Smooth muscle cell (in vitro differentiated cells): ENCODE measurements at regions not wholly inside any gene's neighbourhood (a gene's known extent, or its start where the extent isn't known, plus 50 kb on each side); places are given as distances from the start of the nearest gene placed in this dataset.
"Not testable (repeated sequence)": the region's sequence is repeated elsewhere in the genome, so short reads cannot be mapped to it uniquely, and the experiment has no call there.

ENCODE experiments used
- DNase-seq: peaks from one replicate; lab custom pipeline; 2025; ENCODE audit not compliant: unreplicated experiment; lab: John Stamatoyannopoulos, UW
- H2AFZ ChIP-seq: fragments of 200-600 bp; sonication (generic); 2 replicates; pipeline ENCODE4 v1.6.0; 2016; ENCODE audit warnings: antibody characterized with exemption, low read depth, mild to moderate bottlenecking
- H3F3A ChIP-seq: fragments of 200-600 bp; sonication (generic); 2 replicates; pipeline ENCODE4 v1.6.0; 2017; ENCODE audit warnings: antibody characterized with exemption, low read depth
- H3K27ac ChIP-seq: fragments of 200-600 bp; sonication (generic); 2 replicates; pipeline ENCODE4 v1.5.1; 2016; ENCODE audit warnings: low read depth, mild to moderate bottlenecking
- H3K27me3 ChIP-seq: fragments of 200-600 bp; sonication (generic); 2 replicates; pipeline ENCODE4 v1.6.1; 2016; ENCODE audit warnings: low read depth, mild to moderate bottlenecking
- H3K36me3 ChIP-seq: fragments of 200-600 bp; sonication (generic); 2 replicates; pipeline ENCODE4 v1.5.1; 2016; ENCODE audit warnings: low read depth
- H3K4me1 ChIP-seq: fragments of 200-600 bp; sonication (generic); 2 replicates; pipeline ENCODE4 v1.5.1; 2016; ENCODE audit warnings: low read depth
- H3K4me2 ChIP-seq: fragments of 200-600 bp; sonication (generic); 2 replicates; pipeline ENCODE4 v1.6.0; 2016; ENCODE audit warnings: mild to moderate bottlenecking
- H3K4me3 ChIP-seq: fragments of 200-600 bp; sonication (generic); 2 replicates; pipeline ENCODE4 v1.5.1; 2016; ENCODE audit warnings: mild to moderate bottlenecking
- H3K79me2 ChIP-seq: fragments of 200-600 bp; sonication (generic); 2 replicates; pipeline ENCODE4 v1.6.0; 2016; ENCODE audit warnings: low read depth, mild to moderate bottlenecking
- H3K9ac ChIP-seq: fragments of 200-600 bp; sonication (generic); 2 replicates; pipeline ENCODE4 v1.6.0; 2016; ENCODE audit warnings: low read depth
- H3K9me3 ChIP-seq: fragments of 200-600 bp; sonication (generic); replicated peaks from 2 replicates; pipeline ENCODE4 v1.5.1; 2016; ENCODE audit warnings: low read depth
- H4K20me1 ChIP-seq: fragments of 200-600 bp; sonication (generic); 2 replicates; pipeline ENCODE4 v1.6.0; 2016; ENCODE audit warnings: low read depth
- WGBS: methylation state at CpG from one replicate; pipeline ENCODE4 v1.1.7; 2016; ENCODE audit warnings: low lambda C conversion rate; 5-methylcytosine and 5-hydroxymethylcytosine counted together
- TF ChIP-seq, protein P1 (sequence below): fragments of 200-600 bp; sonication (generic); IDR thresholded peaks from 2 replicates; pipeline ENCODE4 v1.5.1; 2017; ENCODE audit warnings: borderline replicate concordance, mild to moderate bottlenecking, antibody characterized with exemption; ENCODE audit not compliant: insufficient read depth, poor library complexity, severe bottlenecking

DNA sequence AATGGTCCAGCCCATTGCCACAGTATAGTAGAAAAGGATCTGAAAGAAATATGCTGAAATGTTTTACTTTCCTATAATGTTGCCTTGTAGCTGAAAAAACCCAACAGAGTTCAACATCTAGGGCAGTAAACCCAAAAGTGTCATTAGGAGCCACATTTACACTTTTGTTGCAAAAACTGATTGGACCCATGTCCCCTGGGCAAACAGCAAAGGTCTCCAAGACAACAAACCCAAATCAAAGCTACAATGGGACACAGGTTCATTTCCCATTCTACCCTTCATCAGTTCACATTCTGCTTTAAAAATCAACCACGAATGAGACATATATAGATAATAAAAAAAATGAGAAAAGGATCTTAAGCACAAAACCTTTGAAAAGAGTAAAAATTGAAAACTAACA lies 744.8 kb downstream of the PCDH17 start:
- no peaks in the 10 kb centered on the region for H3K27me3 ChIP-seq
- 83% methylated on average over 1 of the region's 1 CpG for WGBS

DNA sequence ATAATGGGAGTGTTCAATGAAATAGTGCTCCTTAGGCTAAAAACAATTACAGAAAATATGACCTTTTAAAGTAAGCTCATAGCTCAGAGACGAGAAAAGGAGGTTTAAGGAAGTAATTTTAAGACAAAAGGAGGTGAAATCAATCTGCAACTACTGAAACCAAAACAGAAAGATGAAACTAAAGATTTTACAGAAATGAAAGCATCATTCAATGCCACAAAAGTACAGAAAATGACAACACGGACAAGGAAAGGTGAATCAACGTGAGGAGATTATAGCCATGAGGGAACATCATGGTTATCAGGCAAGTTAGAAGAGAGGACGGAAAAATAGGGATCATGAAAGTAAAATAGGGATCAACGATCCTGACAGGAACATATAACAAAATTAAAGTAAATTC lies 745.2 kb downstream of the PCDH17 start:
- no peak overlapping the region for H3K4me3 ChIP-seq
- H3F3A ChIP-seq, result no peaks in the 10 kb centered on the region
- TF ChIP-seq, protein P1, sequence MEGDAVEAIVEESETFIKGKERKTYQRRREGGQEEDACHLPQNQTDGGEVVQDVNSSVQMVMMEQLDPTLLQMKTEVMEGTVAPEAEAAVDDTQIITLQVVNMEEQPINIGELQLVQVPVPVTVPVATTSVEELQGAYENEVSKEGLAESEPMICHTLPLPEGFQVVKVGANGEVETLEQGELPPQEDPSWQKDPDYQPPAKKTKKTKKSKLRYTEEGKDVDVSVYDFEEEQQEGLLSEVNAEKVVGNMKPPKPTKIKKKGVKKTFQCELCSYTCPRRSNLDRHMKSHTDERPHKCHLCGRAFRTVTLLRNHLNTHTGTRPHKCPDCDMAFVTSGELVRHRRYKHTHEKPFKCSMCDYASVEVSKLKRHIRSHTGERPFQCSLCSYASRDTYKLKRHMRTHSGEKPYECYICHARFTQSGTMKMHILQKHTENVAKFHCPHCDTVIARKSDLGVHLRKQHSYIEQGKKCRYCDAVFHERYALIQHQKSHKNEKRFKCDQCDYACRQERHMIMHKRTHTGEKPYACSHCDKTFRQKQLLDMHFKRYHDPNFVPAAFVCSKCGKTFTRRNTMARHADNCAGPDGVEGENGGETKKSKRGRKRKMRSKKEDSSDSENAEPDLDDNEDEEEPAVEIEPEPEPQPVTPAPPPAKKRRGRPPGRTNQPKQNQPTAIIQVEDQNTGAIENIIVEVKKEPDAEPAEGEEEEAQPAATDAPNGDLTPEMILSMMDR, result no peak
- no peaks in the 10 kb centered on the region for H3K27me3 ChIP-seq
- no peak for DNase-seq
- no peak overlapping the region for H3K9ac ChIP-seq
- H3K27ac ChIP-seq, result no peak overlapping the region
- no peak overlapping the region for H3K4me2 ChIP-seq
- no peak overlapping the region for H2AFZ ChIP-seq
- H3K4me1 ChIP-seq, result no peaks in the 10 kb centered on the region
- no peaks in the 10 kb centered on the region for H3K79me2 ChIP-seq
- no peaks in the 10 kb centered on the region for H3K9me3 ChIP-seq
- H4K20me1 ChIP-seq, result no peaks in the 10 kb centered on the region
- H3K36me3 ChIP-seq, result no peaks in the 10 kb centered on the region
- 94% methylated on average over 5 of the region's 5 CpGs for WGBS

More for the DNA sequence above, 744.8 kb downstream of the PCDH17 start:
- Histone ChIP-seq H3K4me2 (no peak overlapping the region), H3K9ac (no peak overlapping the region), H4K20me1 (no peaks in the 10 kb centered on the region), H3K9me3 (no peaks in the 10 kb centered on the region), H3F3A (no peaks in the 10 kb centered on the region), H3K27ac (no peak overlapping the region), H3K36me3 (no peaks in the 10 kb centered on the region), H3K4me1 (no peaks in the 10 kb centered on the region), H2AFZ (no peak overlapping the region), H3K4me3 (no peak overlapping the region), H3K79me2 (no peaks in the 10 kb centered on the region)
- TF ChIP-seq, protein P1, result no peak
- DNase-seq, result no peak

DNA sequence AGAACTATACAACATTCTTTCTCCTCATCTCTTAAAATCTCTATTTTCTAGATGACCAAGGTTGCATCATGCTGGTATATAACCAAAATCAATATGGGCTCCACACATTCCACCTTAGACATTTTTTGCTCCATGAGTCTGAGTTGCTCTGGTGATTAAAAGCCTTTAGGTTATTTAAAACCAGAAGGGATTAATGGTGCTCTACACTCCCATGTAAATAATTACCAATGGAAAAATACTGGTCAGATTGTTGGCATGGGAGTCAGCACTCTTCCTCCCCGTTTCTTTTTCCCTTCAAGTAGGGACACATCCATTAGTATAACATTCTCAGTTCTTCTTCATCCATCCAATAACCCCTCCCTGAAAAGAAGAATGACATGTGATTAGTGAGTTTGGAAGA lies 747.7 kb downstream of the PCDH17 start:
- H3K36me3 ChIP-seq, result no peaks in the 10 kb centered on the region
- no peaks in the 10 kb centered on the region for H3K27me3 ChIP-seq
- TF ChIP-seq, protein P1, result no peak
- no peak overlapping the region for H3K9ac ChIP-seq
- no peaks in the 10 kb centered on the region for H3K9me3 ChIP-seq
- H3F3A ChIP-seq, result no peaks in the 10 kb centered on the region
- no peak overlapping the region for H3K4me3 ChIP-seq
- no peaks in the 10 kb centered on the region for H3K79me2 ChIP-seq
- no peak overlapping the region for H3K27ac ChIP-seq
- no peak overlapping the region for H2AFZ ChIP-seq
- no peaks in the 10 kb centered on the region for H4K20me1 ChIP-seq
- no peak overlapping the region for H3K4me2 ChIP-seq
- WGBS, result 80% methylated on average over 1 of the region's 1 CpG
- no peaks in the 10 kb centered on the region for H3K4me1 ChIP-seq
- no peak for DNase-seq

DNA sequence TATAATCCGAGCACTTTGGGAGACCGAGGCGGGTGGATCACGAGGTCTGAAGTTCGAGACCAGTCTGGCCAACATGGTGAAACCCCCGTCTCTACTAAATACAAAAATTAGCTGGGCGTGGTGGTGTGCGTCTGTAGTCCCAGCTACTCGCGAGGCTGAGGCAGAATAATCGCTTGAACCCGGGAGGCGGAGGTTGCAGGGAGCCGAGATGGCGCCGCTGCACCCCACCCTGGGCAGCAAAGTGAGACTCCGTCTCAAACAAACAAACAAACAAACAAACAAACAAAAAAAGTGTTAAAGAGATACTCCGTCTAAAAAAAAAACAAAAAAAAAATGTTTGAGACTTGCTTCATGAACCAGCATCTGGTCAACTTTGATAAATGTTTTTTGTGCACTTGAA lies 753.8 kb downstream of the PCDH17 start:
- not testable (repeated sequence) for H3K4me1 ChIP-seq, H3K79me2 ChIP-seq, H3K9me3 ChIP-seq, H3K4me2 ChIP-seq, H3K4me3 ChIP-seq, H4K20me1 ChIP-seq, H3F3A ChIP-seq, H3K36me3 ChIP-seq, H3K27me3 ChIP-seq, H3K9ac ChIP-seq, DNase-seq, H3K27ac ChIP-seq, H2AFZ ChIP-seq
- WGBS, result 97% methylated on average over 18 of the region's 18 CpGs
